Dendritic cell treated with granulocyte-macrophage colony-stimulating factor and Interleukin-4, amounts not matched to agents 40 ng/mL and 50 ng/mL, for 4 days (primary cell): ENCODE measurements at regions not wholly inside any gene's neighbourhood (a gene's known extent, or its start where the extent isn't known, plus 50 kb on each side); places are given as distances from the start of the nearest gene placed in this dataset.

Experiments
- H3K27ac Mint-ChIP-seq: one replicate; pipeline ENCODE4 v1.8.0; 2022; ENCODE audit warnings: mild to moderate bottlenecking, mixed read lengths
- H3K27me3 Mint-ChIP-seq: one replicate; pipeline ENCODE4 v1.8.0; 2022; ENCODE audit warnings: mild to moderate bottlenecking, mixed read lengths
- H3K36me3 Mint-ChIP-seq: one replicate; pipeline ENCODE4 v1.8.0; 2022; ENCODE audit warnings: low read depth, mixed read lengths
- H3K4me1 Mint-ChIP-seq: one replicate; pipeline ENCODE4 v1.8.0; 2022; ENCODE audit warnings: low read depth, mixed read lengths
- H3K4me3 Mint-ChIP-seq: one replicate; pipeline ENCODE4 v1.8.0; 2022; ENCODE audit warnings: mild to moderate bottlenecking, moderate library complexity, mixed read lengths
- H3K9me3 Mint-ChIP-seq: one replicate; pipeline ENCODE4 v1.8.0; 2022; ENCODE audit warnings: mixed read lengths
- intact Hi-C: fragments of 100-400 bp; cut with micrococcal nuclease; formaldehyde crosslinking; loops from one replicate; pipeline ENCODE4 v1.15.0; 2022

DNA sequence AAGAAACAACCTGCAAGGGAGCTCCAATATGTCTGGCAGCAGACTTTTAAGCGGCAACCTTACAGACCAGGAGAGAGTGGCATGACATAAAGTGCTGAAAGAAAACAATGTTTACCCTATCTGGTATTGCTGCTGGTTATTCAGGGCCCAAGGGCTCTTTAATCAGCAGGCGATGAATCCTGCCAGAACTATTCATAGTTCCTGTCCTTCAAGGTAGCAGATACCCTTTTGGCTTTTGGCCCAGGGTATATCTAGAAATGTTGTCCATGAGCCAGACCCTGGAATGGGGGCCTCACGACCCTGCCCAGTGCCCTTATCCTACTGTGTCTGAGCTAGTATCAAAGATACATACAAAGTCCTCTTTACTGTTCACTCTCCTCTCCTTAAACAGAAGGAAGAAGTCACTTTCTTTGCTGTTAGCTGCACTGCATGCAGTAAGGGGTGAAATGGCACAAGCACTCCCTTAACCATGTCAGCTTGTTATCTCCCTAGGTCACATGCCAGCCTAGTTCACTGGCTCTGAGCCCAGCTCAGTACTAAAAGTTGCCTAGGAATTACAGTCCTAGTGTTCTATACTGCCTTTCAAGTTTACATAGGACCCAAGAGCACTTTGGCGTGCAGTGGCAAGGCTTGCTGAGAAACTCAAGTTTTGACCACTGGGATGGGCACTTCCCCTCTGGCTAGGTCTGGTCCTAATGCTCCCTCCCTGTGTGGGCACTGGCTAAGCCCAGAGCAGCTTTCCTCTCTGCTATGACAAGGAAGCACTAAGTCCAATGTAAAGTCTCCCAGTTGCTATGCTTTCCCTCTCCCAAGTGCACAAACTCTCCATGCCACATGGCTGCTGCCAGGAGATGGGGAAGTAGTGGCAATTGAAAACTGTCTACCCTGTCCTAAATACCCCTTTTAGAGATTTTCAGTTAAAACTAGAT lies 122.0 kb downstream of the HTR1B start:
- H3K9me3 Mint-ChIP-seq: peaks cover 41% of the 10 kb centered on the region
- no peak overlapping the region for H3K27ac Mint-ChIP-seq

GRCh38 chr6:77340331-77340730 lies 123.0 kb downstream of the HTR1B start:
- Mint-ChIP-seq H3K27me3 (no peaks in the 10 kb centered on the region), H3K27ac (no peak overlapping the region), H3K36me3 (no peaks in the 10 kb centered on the region), H3K9me3 (peaks cover 50% of the 10 kb centered on the region), H3K4me1 (no peaks in the 10 kb centered on the region), H3K4me3 (no peak overlapping the region)
- intact Hi-C loops: no loop called here

More for the DNA sequence above, 122.0 kb downstream of the HTR1B start:
- intact Hi-C loops: no loop called here
- Mint-ChIP-seq H3K36me3 (no peaks in the 10 kb centered on the region), H3K27me3 (no peaks in the 10 kb centered on the region), H3K4me1 (no peaks in the 10 kb centered on the region), H3K4me3 (no peak overlapping the region)

GRCh38 chr6:77339926-77340325 lies 123.4 kb downstream of the HTR1B start:
- H3K27ac Mint-ChIP-seq: no peak overlapping the region
- intact Hi-C loops: no loop called here
- H3K27me3 Mint-ChIP-seq: no peaks in the 10 kb centered on the region
- H3K9me3 Mint-ChIP-seq: peaks cover 53% of the 10 kb centered on the region
- H3K4me1 Mint-ChIP-seq: no peaks in the 10 kb centered on the region
- H3K4me3 Mint-ChIP-seq: no peak overlapping the region
- no peaks in the 10 kb centered on the region for H3K36me3 Mint-ChIP-seq

GRCh38 chr6:77337392-77337791 lies 125.9 kb downstream of the HTR1B start:
- Mint-ChIP-seq H3K4me1 (no peaks in the 10 kb centered on the region), H3K4me3 (no peak overlapping the region), H3K27me3 (no peaks in the 10 kb centered on the region), H3K9me3 (peaks cover 79% of the 10 kb centered on the region), H3K27ac (no peak overlapping the region), H3K36me3 (no peaks in the 10 kb centered on the region)
- intact Hi-C loops: no loop called here

- Mint-ChIP-seq H3K9me3 (peaks cover 59% of the 10 kb centered on the region), H3K4me3 (no peak overlapping the region), H3K27me3 (no peaks in the 10 kb centered on the region), H3K27ac (no peak overlapping the region), H3K36me3 (no peaks in the 10 kb centered on the region), H3K4me1 (no peaks in the 10 kb centered on the region)
- intact Hi-C loops: no loop called here
These were observed 129.2 kb downstream of the HTR1B start for GRCh38 chr6:77334093-77334492.

DNA sequence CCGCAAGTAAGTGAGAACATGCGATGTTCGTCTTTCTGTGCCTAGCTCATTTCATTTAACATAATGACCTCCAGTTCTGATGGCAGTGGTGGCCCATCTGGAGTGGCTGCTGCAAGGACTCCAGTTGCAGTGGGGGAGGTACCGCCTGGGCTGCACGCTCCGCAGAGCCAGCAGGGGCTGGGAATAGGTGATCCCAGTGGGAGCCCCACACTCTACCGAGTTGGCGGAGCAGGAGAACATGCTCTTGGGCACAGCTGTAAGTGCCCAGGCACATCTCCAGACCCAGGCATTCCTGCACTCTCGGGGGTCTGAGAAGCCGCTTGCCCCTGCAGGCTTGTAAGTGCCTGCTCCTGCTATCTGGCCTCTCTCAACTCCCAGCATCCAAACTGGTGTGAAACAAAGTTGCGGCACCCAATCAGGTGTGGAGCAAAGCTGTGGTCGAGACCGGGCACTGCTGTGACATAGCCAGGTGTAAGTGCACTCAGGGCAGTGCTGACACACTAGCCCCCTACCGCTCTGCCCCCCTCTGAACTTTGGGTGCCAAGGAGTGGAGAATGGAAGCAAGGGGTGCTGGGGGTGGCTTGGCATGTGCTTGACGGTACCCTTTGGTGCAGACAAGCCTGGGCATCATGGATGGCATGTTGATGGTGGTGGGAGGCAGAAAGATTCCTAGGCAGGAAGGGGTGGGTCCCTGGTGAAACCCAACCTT lies 130.2 kb downstream of the HTR1B start:
- no peak overlapping the region for H3K4me3 Mint-ChIP-seq
- intact Hi-C loops: no loop called here
- no peak overlapping the region for H3K27ac Mint-ChIP-seq
- H3K27me3 Mint-ChIP-seq: no peaks in the 10 kb centered on the region
- peaks cover 50% of the 10 kb centered on the region for H3K9me3 Mint-ChIP-seq
- no peaks in the 10 kb centered on the region for H3K36me3 Mint-ChIP-seq
- H3K4me1 Mint-ChIP-seq: no peaks in the 10 kb centered on the region

- intact Hi-C loops: no loop called here
- no peaks in the 10 kb centered on the region for H3K27me3 Mint-ChIP-seq
- no peaks in the 10 kb centered on the region for H3K36me3 Mint-ChIP-seq
- no peak overlapping the region for H3K4me3 Mint-ChIP-seq
- H3K27ac Mint-ChIP-seq: no peak overlapping the region
- peaks cover 26% of the 10 kb centered on the region for H3K9me3 Mint-ChIP-seq
- H3K4me1 Mint-ChIP-seq: no peaks in the 10 kb centered on the region
These were observed 136.6 kb downstream of the HTR1B start for GRCh38 chr6:77326711-77327110.

DNA sequence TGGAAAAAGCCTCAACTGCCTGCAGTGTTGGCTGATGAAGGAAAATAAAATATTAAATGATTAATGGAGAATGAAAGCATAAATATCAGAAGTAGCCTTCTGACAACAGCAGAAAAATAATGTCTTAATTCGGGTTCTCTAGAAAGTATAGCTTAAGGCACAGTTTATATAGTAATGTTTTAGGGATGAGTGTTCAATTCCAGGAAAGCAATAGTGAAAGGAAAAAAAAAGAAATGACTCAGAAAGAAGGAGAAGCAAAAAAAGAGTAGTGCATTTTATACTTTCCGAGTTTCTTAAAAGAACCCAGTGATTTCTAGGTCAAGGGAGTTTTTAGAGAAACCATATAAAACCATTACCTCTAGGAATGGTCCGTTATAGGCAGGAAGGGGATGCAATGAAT lies 137.3 kb downstream of the HTR1B start:
- H3K36me3 Mint-ChIP-seq: no peaks in the 10 kb centered on the region
- H3K4me3 Mint-ChIP-seq: no peak overlapping the region
- no peaks in the 10 kb centered on the region for H3K4me1 Mint-ChIP-seq
- no peaks in the 10 kb centered on the region for H3K27me3 Mint-ChIP-seq
- no peak overlapping the region for H3K27ac Mint-ChIP-seq
- intact Hi-C loops: no loop called here
- H3K9me3 Mint-ChIP-seq: peaks cover 26% of the 10 kb centered on the region

- H3K9me3 Mint-ChIP-seq: peaks cover 26% of the 10 kb centered on the region
- no peak overlapping the region for H3K4me3 Mint-ChIP-seq
- no peak overlapping the region for H3K27ac Mint-ChIP-seq
- no peaks in the 10 kb centered on the region for H3K27me3 Mint-ChIP-seq
- intact Hi-C loops: no loop called here
- no peaks in the 10 kb centered on the region for H3K4me1 Mint-ChIP-seq
- H3K36me3 Mint-ChIP-seq: no peaks in the 10 kb centered on the region
These were observed 138.4 kb downstream of the HTR1B start for GRCh38 chr6:77324866-77325265.

- H3K36me3 Mint-ChIP-seq: no peaks in the 10 kb centered on the region
- H3K27ac Mint-ChIP-seq: no peak overlapping the region
- peaks cover 26% of the 10 kb centered on the region for H3K9me3 Mint-ChIP-seq
- no peaks in the 10 kb centered on the region for H3K4me1 Mint-ChIP-seq
- intact Hi-C loops: no loop called here
- H3K4me3 Mint-ChIP-seq: no peak overlapping the region
- no peaks in the 10 kb centered on the region for H3K27me3 Mint-ChIP-seq
These were observed 140.7 kb downstream of the HTR1B start for GRCh38 chr6:77322604-77323003.

- intact Hi-C loops: no loop called here
- Mint-ChIP-seq H3K4me1 (no peaks in the 10 kb centered on the region), H3K4me3 (no peak overlapping the region), H3K9me3 (peaks cover 7% of the 10 kb centered on the region), H3K27me3 (no peaks in the 10 kb centered on the region), H3K36me3 (no peaks in the 10 kb centered on the region), H3K27ac (no peak overlapping the region)
These were observed 145.0 kb downstream of the HTR1B start for GRCh38 chr6:77318256-77318655.

GRCh38 chr6:77313595-77313994 lies 149.7 kb downstream of the HTR1B start:
- H3K4me1 Mint-ChIP-seq: no peaks in the 10 kb centered on the region
- H3K4me3 Mint-ChIP-seq: no peak overlapping the region
- no peak overlapping the region for H3K27ac Mint-ChIP-seq
- no peaks in the 10 kb centered on the region for H3K36me3 Mint-ChIP-seq
- no peaks in the 10 kb centered on the region for H3K27me3 Mint-ChIP-seq
- H3K9me3 Mint-ChIP-seq: peaks cover 12% of the 10 kb centered on the region
- intact Hi-C loops: no loop called here

- Mint-ChIP-seq H3K27me3 (no peaks in the 10 kb centered on the region), H3K27ac (no peak overlapping the region), H3K36me3 (no peaks in the 10 kb centered on the region), H3K9me3 (peaks cover 42% of the 10 kb centered on the region), H3K4me3 (no peak overlapping the region), H3K4me1 (no peaks in the 10 kb centered on the region)
- intact Hi-C loops: no loop called here
These were observed 163.4 kb downstream of the HTR1B start for GRCh38 chr6:77299931-77300330.

DNA sequence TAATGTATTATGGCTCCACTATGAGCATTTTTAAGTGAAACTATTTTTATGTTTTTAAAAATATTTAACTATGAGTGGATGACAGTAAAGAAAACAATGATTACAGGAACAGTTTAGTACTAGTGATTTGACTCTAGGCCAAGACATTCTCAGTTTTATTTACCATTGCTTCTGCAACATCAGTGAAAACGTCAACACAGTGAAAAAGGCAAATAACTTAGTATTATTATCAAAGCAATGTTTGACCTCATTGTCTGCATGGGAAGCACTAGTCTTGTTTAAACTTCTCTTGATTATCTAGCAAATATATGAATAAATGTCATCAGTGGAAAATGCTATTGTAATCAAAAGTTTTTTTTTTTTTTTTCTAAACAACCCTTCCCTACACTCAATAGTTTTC lies 165.0 kb downstream of the HTR1B start:
- Mint-ChIP-seq H3K27ac (no peak overlapping the region), H3K4me3 (no peak overlapping the region), H3K9me3 (peaks cover 25% of the 10 kb centered on the region), H3K27me3 (no peaks in the 10 kb centered on the region), H3K4me1 (no peaks in the 10 kb centered on the region), H3K36me3 (no peaks in the 10 kb centered on the region)
- intact Hi-C loops: no loop called here
